ENCODE measurements at regions not wholly inside any gene's neighbourhood (a gene's known extent, or its start where the extent isn't known, plus 50 kb on each side); places are given as distances from the start of the nearest gene placed in this dataset.

GRCh38 chr7:145737617-145738016 is 379.0 kb upstream of the CNTNAP2 start:
- TF ChIP-seq ZNF384 (IDR thresholded peaks at IDR 0.05): no peak
- TF ChIP-seq TARDBP (IDR thresholded peaks at IDR 0.05): no peak
- TF ChIP-seq SUZ12 (IDR thresholded peaks at IDR 0.05): no peak
- TF ChIP-seq LEF1 (IDR thresholded peaks at IDR 0.05; ENCODE audit: borderline replicate concordance): no peak
- TF ChIP-seq CTBP1 (IDR thresholded peaks at IDR 0.05; ENCODE audit: borderline replicate concordance): no peak
- no peak for TF ChIP-seq BHLHE40 (IDR thresholded peaks at IDR 0.05; ENCODE audit: borderline replicate concordance)
- no peak for TF ChIP-seq HDGF (IDR thresholded peaks at IDR 0.05; ENCODE audit: borderline replicate concordance)
- no peak for TF ChIP-seq FOXA1 (IDR thresholded peaks at IDR 0.05)
- TF ChIP-seq FOXM1 (IDR thresholded peaks at IDR 0.05; ENCODE audit: borderline replicate concordance): no peak
- no peak for TF ChIP-seq PKNOX1 (IDR thresholded peaks at IDR 0.05)
- no peak for TF ChIP-seq ELF4 (IDR thresholded peaks at IDR 0.05)
- no peak for TF ChIP-seq L3MBTL2 (conservative IDR thresholded peaks at IDR 0.05)
- TF ChIP-seq SP1 (IDR thresholded peaks at IDR 0.05): no peak
- TF ChIP-seq FOXK2 (IDR thresholded peaks at IDR 0.05): no peak
- no peak for TF ChIP-seq NFRKB (IDR thresholded peaks at IDR 0.05)
- no peak for TF ChIP-seq ARNT (IDR thresholded peaks at IDR 0.05)
- ChIA-PET CTCF (no interaction called here), POLR2A (interaction anchor here (0.7 kb wide), 1 partner anchor 298 kb away, joined by 3 read pairs; no protein-coding TSS in a partner anchor)
- DNase-seq (ENCODE audit: extremely low spot score): no peak

GRCh38 chr7:145735061-145735460 is 381.5 kb upstream of the CNTNAP2 start:
- DNase-seq (ENCODE audit: extremely low spot score): no peak
- TF ChIP-seq ZNF384 (IDR thresholded peaks at IDR 0.05) (no peak), FOXM1 (IDR thresholded peaks at IDR 0.05; ENCODE audit: borderline replicate concordance) (no peak), CTBP1 (IDR thresholded peaks at IDR 0.05; ENCODE audit: borderline replicate concordance) (no peak), L3MBTL2 (conservative IDR thresholded peaks at IDR 0.05) (no peak), SUZ12 (IDR thresholded peaks at IDR 0.05) (no peak), FOXA1 (IDR thresholded peaks at IDR 0.05) (no peak), HDGF (IDR thresholded peaks at IDR 0.05; ENCODE audit: borderline replicate concordance) (no peak), LEF1 (IDR thresholded peaks at IDR 0.05; ENCODE audit: borderline replicate concordance) (no peak), BHLHE40 (IDR thresholded peaks at IDR 0.05; ENCODE audit: borderline replicate concordance) (no peak), SP1 (IDR thresholded peaks at IDR 0.05) (no peak), ELF4 (IDR thresholded peaks at IDR 0.05) (no peak), TARDBP (IDR thresholded peaks at IDR 0.05) (no peak), PKNOX1 (IDR thresholded peaks at IDR 0.05) (no peak)
- ChIA-PET CTCF (no interaction called here), POLR2A (no interaction called here)

GRCh38 chr7:145732521-145732920 is 384.1 kb upstream of the CNTNAP2 start:
- POLR2A ChIA-PET: no interaction called here
- DNase-seq (ENCODE audit: extremely low spot score): no peak
- CTCF ChIA-PET: no interaction called here
- no peak for TF ChIP-seq PKNOX1 (IDR thresholded peaks at IDR 0.05)

GRCh38 chr7:145729691-145730090 is 386.9 kb upstream of the CNTNAP2 start:
- ChIA-PET CTCF (no interaction called here), POLR2A (no interaction called here)
- TF ChIP-seq NFRKB (IDR thresholded peaks at IDR 0.05) (no peak), FOXM1 (IDR thresholded peaks at IDR 0.05; ENCODE audit: borderline replicate concordance) (no peak), FOXA1 (IDR thresholded peaks at IDR 0.05) (no peak), FOXK2 (IDR thresholded peaks at IDR 0.05) (no peak), SP1 (IDR thresholded peaks at IDR 0.05) (no peak), ARNT (IDR thresholded peaks at IDR 0.05) (no peak), PKNOX1 (IDR thresholded peaks at IDR 0.05) (no peak), LEF1 (IDR thresholded peaks at IDR 0.05; ENCODE audit: borderline replicate concordance) (no peak), ELF4 (IDR thresholded peaks at IDR 0.05) (no peak), SUZ12 (IDR thresholded peaks at IDR 0.05) (no peak), BHLHE40 (IDR thresholded peaks at IDR 0.05; ENCODE audit: borderline replicate concordance) (no peak), ZNF384 (IDR thresholded peaks at IDR 0.05) (no peak), L3MBTL2 (conservative IDR thresholded peaks at IDR 0.05) (no peak), TARDBP (IDR thresholded peaks at IDR 0.05) (no peak), CTBP1 (IDR thresholded peaks at IDR 0.05; ENCODE audit: borderline replicate concordance) (no peak), HDGF (IDR thresholded peaks at IDR 0.05; ENCODE audit: borderline replicate concordance) (no peak)
- no peak for DNase-seq (ENCODE audit: extremely low spot score)

GRCh38 chr7:145718129-145718528 is 398.5 kb upstream of the CNTNAP2 start:
- CTCF ChIA-PET: no interaction called here
- TF ChIP-seq ELF4 (IDR thresholded peaks at IDR 0.05) (no peak), HDGF (IDR thresholded peaks at IDR 0.05; ENCODE audit: borderline replicate concordance) (no peak), BHLHE40 (IDR thresholded peaks at IDR 0.05; ENCODE audit: borderline replicate concordance) (no peak), NFRKB (IDR thresholded peaks at IDR 0.05) (no peak), ARNT (IDR thresholded peaks at IDR 0.05) (no peak), TARDBP (IDR thresholded peaks at IDR 0.05) (no peak)
- POLR2A ChIA-PET: no interaction called here
- no peak for DNase-seq (ENCODE audit: extremely low spot score)

GRCh38 chr7:145700488-145700887 is 416.1 kb upstream of the CNTNAP2 start:
- CTCF ChIA-PET: no interaction called here
- DNase-seq (ENCODE audit: extremely low spot score): no peak
- TF ChIP-seq NFRKB (IDR thresholded peaks at IDR 0.05) (no peak), HDGF (IDR thresholded peaks at IDR 0.05; ENCODE audit: borderline replicate concordance) (no peak), ARNT (IDR thresholded peaks at IDR 0.05) (no peak), LEF1 (IDR thresholded peaks at IDR 0.05; ENCODE audit: borderline replicate concordance) (no peak), SUZ12 (IDR thresholded peaks at IDR 0.05) (no peak), ZNF384 (IDR thresholded peaks at IDR 0.05) (no peak), L3MBTL2 (conservative IDR thresholded peaks at IDR 0.05) (no peak), ELF4 (IDR thresholded peaks at IDR 0.05) (no peak), BHLHE40 (IDR thresholded peaks at IDR 0.05; ENCODE audit: borderline replicate concordance) (no peak), SP1 (IDR thresholded peaks at IDR 0.05) (no peak), FOXA1 (IDR thresholded peaks at IDR 0.05) (no peak), FOXK2 (IDR thresholded peaks at IDR 0.05) (no peak), CTBP1 (IDR thresholded peaks at IDR 0.05; ENCODE audit: borderline replicate concordance) (no peak), PKNOX1 (IDR thresholded peaks at IDR 0.05) (no peak), FOXM1 (IDR thresholded peaks at IDR 0.05; ENCODE audit: borderline replicate concordance) (no peak), TARDBP (IDR thresholded peaks at IDR 0.05) (no peak)
- POLR2A ChIA-PET: no interaction called here
